OCI-LY1 (cell line): ENCODE measurements at regions not wholly inside any gene's neighbourhood (a gene's known extent, or its start where the extent isn't known, plus 50 kb on each side); places are given as distances from the start of the nearest gene placed in this dataset.

ENCODE experiments used
- CTCF ChIP-seq: fragments of 200-600 bp; sonication (generic), shearing (Covaris generic); IDR thresholded peaks from 2 replicates; pipeline ENCODE4 v1.5.1; 2017; ENCODE audit warnings: mild to moderate bottlenecking, antibody characterized with exemption, low read length, moderate library complexity, mixed read lengths
- EZH2 ChIP-seq: fragments of 200-600 bp; sonication (generic), shearing (Covaris generic); IDR thresholded peaks from 2 replicates; pipeline ENCODE4 v1.8.0; 2017; ENCODE audit warnings: borderline replicate concordance, mixed run types, mild to moderate bottlenecking, antibody characterized with exemption, low read length, moderate library complexity, mixed read lengths

- TF ChIP-seq CTCF (no peak), EZH2 (no peak)
Observed at GRCh38 chr7:130831322-130831721, 97.3 kb upstream of the KLF14 start.
